Mesendoderm (in vitro differentiated cells): ENCODE measurements at regions not wholly inside any gene's neighbourhood (a gene's known extent, or its start where the extent isn't known, plus 50 kb on each side); places are given as distances from the start of the nearest gene placed in this dataset.
"Not testable (repeated sequence)": the region's sequence is repeated elsewhere in the genome, so short reads cannot be mapped to it uniquely, and the experiment has no call there.

Source experiments
- DNase-seq: peaks from one replicate; pipeline ENCODE4 v3.0.0; 2013
- H2AK5ac ChIP-seq: 2 replicates; pipeline ENCODE4 v1.6.1; 2013; ENCODE audit warnings: low read length, inconsistent platforms
- H2BK120ac ChIP-seq: 2 replicates; pipeline ENCODE4 v1.6.1; 2013; ENCODE audit warnings: low read depth, mild to moderate bottlenecking, low read length, moderate library complexity, mixed read lengths
- H2BK15ac ChIP-seq: replicated peaks from 2 replicates; pipeline ENCODE4 v1.6.1; 2013; ENCODE audit warnings: low read depth, mild to moderate bottlenecking, moderate library complexity
- H2BK5ac ChIP-seq: 2 replicates; pipeline ENCODE4 v1.6.1; 2013; ENCODE audit warnings: low read length, inconsistent platforms
- H3K18ac ChIP-seq: 2 replicates; pipeline ENCODE4 v1.6.1; 2013; ENCODE audit warnings: mild to moderate bottlenecking, low read length, mixed read lengths
- H3K23ac ChIP-seq: one replicate; pipeline ENCODE4 v1.6.1; 2013; ENCODE audit warnings: low read length
- H3K27ac ChIP-seq: 2 replicates; pipeline ENCODE4 v1.5.1; 2013; ENCODE audit warnings: low read depth, mild to moderate bottlenecking, inconsistent platforms, low read length, moderate library complexity
- H3K27me3 ChIP-seq: 2 replicates; pipeline ENCODE4 v1.6.1; 2013; ENCODE audit warnings: low read length, control low read depth, mild to moderate bottlenecking, inconsistent platforms; ENCODE audit not compliant: insufficient read depth, poor library complexity
- H3K36me3 ChIP-seq: 2 replicates; pipeline ENCODE4 v1.6.1; 2013; ENCODE audit warnings: low read length, inconsistent platforms; ENCODE audit not compliant: control insufficient read depth, insufficient read depth
- H3K4ac ChIP-seq: one replicate; pipeline ENCODE4 v1.6.1; 2013; ENCODE audit warnings: low read depth, mild to moderate bottlenecking, low read length, moderate library complexity
- H3K4me1 ChIP-seq: 2 replicates; pipeline ENCODE4 v1.6.1; 2013; ENCODE audit warnings: low read depth, low read length, inconsistent platforms; ENCODE audit not compliant: control insufficient read depth
- H3K4me2 ChIP-seq: 2 replicates; pipeline ENCODE4 v1.6.1; 2013; ENCODE audit warnings: low read length
- H3K4me3 ChIP-seq: 2 replicates; pipeline ENCODE4 v1.5.1; 2013; ENCODE audit warnings: mild to moderate bottlenecking, low read length
- H3K56ac ChIP-seq: one replicate; pipeline ENCODE4 v1.6.1; 2013; ENCODE audit warnings: low read length
- H3K79me1 ChIP-seq: 2 replicates; pipeline ENCODE4 v1.6.1; 2013; ENCODE audit warnings: low read length, inconsistent platforms
- H3K79me2 ChIP-seq: 2 replicates; pipeline ENCODE4 v1.6.1; 2013; ENCODE audit warnings: mild to moderate bottlenecking, low read length; ENCODE audit not compliant: control insufficient read depth, insufficient read depth
- H3K9ac ChIP-seq: 2 replicates; pipeline ENCODE4 v1.6.1; 2013; ENCODE audit warnings: low read length, inconsistent platforms
- H4K5ac ChIP-seq: one replicate; pipeline ENCODE4 v1.6.1; 2013; ENCODE audit warnings: low read length
- H4K8ac ChIP-seq: one replicate; pipeline ENCODE4 v1.6.1; 2013; ENCODE audit warnings: low read depth, mild to moderate bottlenecking, control low read depth, low read length, moderate library complexity
- WGBS: extraction: QIAGEN DNeasy Blood & Tissue Kit; methylation state at CpG from one replicate; pipeline ENCODE4 v1.1.7; 2013; ENCODE audit warnings: low lambda C conversion rate, missing lambda C conversion rate; ENCODE audit not compliant: insufficient coverage; ENCODE audit errors: extremely low coverage; 5-methylcytosine and 5-hydroxymethylcytosine counted together

GRCh38 chr7:81141257-81142205 lies 222.7 kb upstream of the SEMA3C start:
- H4K8ac ChIP-seq, H3K27me3 ChIP-seq, H3K9ac ChIP-seq, H3K79me2 ChIP-seq, H3K4me3 ChIP-seq, H4K5ac ChIP-seq, H3K4me2 ChIP-seq, H3K18ac ChIP-seq, H3K23ac ChIP-seq, H2BK5ac ChIP-seq, DNase-seq, H3K4me1 ChIP-seq, H3K79me1 ChIP-seq, H3K56ac ChIP-seq, H3K27ac ChIP-seq, H3K36me3 ChIP-seq, H2AK5ac ChIP-seq, H2BK120ac ChIP-seq, H2BK15ac ChIP-seq, H3K4ac ChIP-seq: not testable (repeated sequence)
- no CpG with 5 or more reads among the region's 45 CpGs for WGBS

GRCh38 chr7:81140775-81141174 lies 221.9 kb upstream of the SEMA3C start:
- no peak overlapping the region for H3K56ac ChIP-seq
- no peaks in the 10 kb centered on the region for H3K4me1 ChIP-seq
- no peak overlapping the region for H4K5ac ChIP-seq
- DNase-seq: no peak
- H3K4me2 ChIP-seq: no peak overlapping the region
- no peak overlapping the region for H3K4ac ChIP-seq
- no peak overlapping the region for H3K9ac ChIP-seq
- H2BK15ac ChIP-seq: no peak overlapping the region
- H4K8ac ChIP-seq: no peak overlapping the region
- H3K79me1 ChIP-seq: no peaks in the 10 kb centered on the region
- no peak overlapping the region for H2BK5ac ChIP-seq
- H2AK5ac ChIP-seq: no peak overlapping the region
- no peak overlapping the region for H3K27ac ChIP-seq
- H3K23ac ChIP-seq: no peak overlapping the region
- H3K27me3 ChIP-seq: no peaks in the 10 kb centered on the region
- no peaks in the 10 kb centered on the region for H3K36me3 ChIP-seq
- no peak overlapping the region for H3K18ac ChIP-seq
- H2BK120ac ChIP-seq: no peak overlapping the region
- H3K4me3 ChIP-seq: no peak overlapping the region
- WGBS: no CpG with 5 or more reads among the region's 3 CpGs
- H3K79me2 ChIP-seq: no peaks in the 10 kb centered on the region

GRCh38 chr7:81140252-81140651 lies 221.4 kb upstream of the SEMA3C start:
- Histone ChIP-seq H3K27me3 (no peaks in the 10 kb centered on the region), H4K5ac (no peak overlapping the region), H3K23ac (no peak overlapping the region), H3K4ac (no peak overlapping the region), H2BK5ac (no peak overlapping the region), H3K79me1 (no peaks in the 10 kb centered on the region), H3K4me2 (no peak overlapping the region), H2BK15ac (no peak overlapping the region), H3K4me3 (no peak overlapping the region), H3K56ac (no peak overlapping the region), H3K9ac (no peak overlapping the region), H2AK5ac (no peak overlapping the region), H3K36me3 (no peaks in the 10 kb centered on the region), H3K79me2 (no peaks in the 10 kb centered on the region), H2BK120ac (no peak overlapping the region), H3K27ac (no peak overlapping the region), H4K8ac (no peak overlapping the region), H3K18ac (no peak overlapping the region), H3K4me1 (no peaks in the 10 kb centered on the region)
- DNase-seq: no peak
- no CpG with 5 or more reads among the region's 2 CpGs for WGBS

- no peaks in the 10 kb centered on the region for H3K27me3 ChIP-seq
- DNase-seq: no peak
- whole genome bisulfite sequencing: no CpG with 5 or more reads among the region's 1 CpG
These were observed 220.0 kb upstream of the SEMA3C start for GRCh38 chr7:81138870-81139269.

GRCh38 chr7:81135324-81135723 lies 216.5 kb upstream of the SEMA3C start:
- Histone ChIP-seq H4K5ac (no peak overlapping the region), H2AK5ac (no peak overlapping the region), H4K8ac (no peak overlapping the region), H2BK15ac (no peak overlapping the region), H3K79me1 (no peaks in the 10 kb centered on the region), H3K79me2 (no peaks in the 10 kb centered on the region), H3K4me1 (no peaks in the 10 kb centered on the region), H2BK5ac (no peak overlapping the region), H3K27ac (no peak overlapping the region), H3K23ac (no peak overlapping the region), H3K4ac (no peak overlapping the region), H3K36me3 (no peaks in the 10 kb centered on the region), H3K4me2 (no peak overlapping the region), H2BK120ac (no peak overlapping the region), H3K27me3 (no peaks in the 10 kb centered on the region), H3K18ac (no peak overlapping the region), H3K56ac (no peak overlapping the region), H3K9ac (no peak overlapping the region), H3K4me3 (no peak overlapping the region)
- no peak for DNase-seq
- WGBS: no CpG with 5 or more reads among the region's 4 CpGs

More at GRCh38 chr7:81138870-81139269, 220.0 kb upstream of the SEMA3C start:
- no peak overlapping the region for H3K4me2 ChIP-seq
- H3K4ac ChIP-seq: no peak overlapping the region
- H3K23ac ChIP-seq: no peak overlapping the region
- no peak overlapping the region for H4K8ac ChIP-seq
- H3K9ac ChIP-seq: no peak overlapping the region
- no peak overlapping the region for H2BK120ac ChIP-seq
- H4K5ac ChIP-seq: no peak overlapping the region
- no peaks in the 10 kb centered on the region for H3K4me1 ChIP-seq
- H3K4me3 ChIP-seq: no peak overlapping the region
- no peak overlapping the region for H3K27ac ChIP-seq
- H3K36me3 ChIP-seq: no peaks in the 10 kb centered on the region
- H3K79me2 ChIP-seq: no peaks in the 10 kb centered on the region
- no peaks in the 10 kb centered on the region for H3K79me1 ChIP-seq
- H3K56ac ChIP-seq: no peak overlapping the region
- H2BK15ac ChIP-seq: no peak overlapping the region
- no peak overlapping the region for H3K18ac ChIP-seq
- no peak overlapping the region for H2AK5ac ChIP-seq
- H2BK5ac ChIP-seq: no peak overlapping the region
